GM21367 (cell line): ENCODE measurements at regions not wholly inside any gene's neighbourhood (a gene's known extent, or its start where the extent isn't known, plus 50 kb on each side); places are given as distances from the start of the nearest gene placed in this dataset.
"Not testable (repeated sequence)": the region's sequence is repeated elsewhere in the genome, so short reads cannot be mapped to it uniquely, and the experiment has no call there.

Experiments
- ATAC-seq: cut with Tn5 transposase; IDR thresholded peaks from one replicate; pipeline ENCODE4 v1.9.1; 2021; ENCODE audit not compliant: unreplicated experiment

DNA sequence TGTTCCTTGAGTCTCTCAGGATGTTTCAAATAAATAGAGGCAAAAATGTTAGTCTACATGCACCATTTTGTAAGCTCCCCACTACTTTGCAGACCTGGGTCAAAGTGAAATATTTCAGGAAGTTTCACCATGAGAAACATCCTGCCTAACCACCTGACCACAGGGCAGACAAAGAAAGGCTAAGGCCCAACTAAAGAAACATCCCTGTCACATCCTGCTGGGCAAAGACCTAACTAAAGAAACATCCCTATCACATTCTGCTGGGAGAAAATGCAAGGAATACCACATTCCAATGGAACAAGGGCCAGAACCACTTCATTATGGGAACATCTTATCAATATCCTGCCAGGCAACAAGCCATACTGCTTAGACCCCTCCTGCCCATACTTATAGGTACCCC, 1303.4 kb downstream of the TECRL start:
- ATAC-seq = no peak

DNA sequence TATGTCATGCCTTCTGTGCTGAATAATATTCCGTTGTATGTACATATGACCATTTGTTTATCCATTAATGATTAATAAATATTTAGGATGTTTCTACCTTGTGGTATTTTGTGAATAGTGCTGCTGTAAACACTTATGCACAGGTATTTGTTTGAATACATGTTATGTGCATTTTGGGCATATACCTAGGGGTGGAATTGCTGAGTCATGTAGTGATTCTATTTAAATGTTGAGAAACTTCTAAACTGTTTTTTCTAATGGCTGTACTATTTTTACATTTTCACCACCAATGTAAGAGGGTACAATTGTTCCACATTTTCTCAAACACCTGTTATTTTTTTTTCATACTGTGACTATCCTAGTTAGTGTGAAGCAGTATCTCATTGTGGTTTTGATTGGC, 1318.6 kb downstream of the TECRL start:
- no peak for ATAC-seq

GRCh38 chr4:63085091-63085490, 1324.2 kb downstream of the TECRL start:
- ATAC-seq = no peak

- ATAC-seq = no peak
These were observed 1328.3 kb downstream of the TECRL start for GRCh38 chr4:63080934-63081333.

DNA sequence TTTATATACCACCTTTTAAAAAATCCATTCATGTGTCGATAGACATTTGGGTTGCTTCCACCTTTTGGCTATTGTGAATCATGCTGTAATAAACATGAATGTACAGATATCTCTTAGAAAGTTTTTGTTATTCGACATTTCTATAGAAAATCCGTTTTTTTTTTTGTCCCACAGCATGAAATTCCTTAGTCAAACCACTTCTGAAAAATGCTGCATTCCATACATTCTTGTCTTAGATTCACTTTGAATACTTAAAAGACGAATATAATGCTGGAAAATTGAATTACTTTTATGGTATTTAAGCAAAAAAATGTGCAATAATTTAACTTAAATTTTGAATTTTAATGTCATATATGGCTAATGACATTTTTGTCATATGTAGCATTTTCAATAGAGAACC, 1345.5 kb downstream of the TECRL start:
- ATAC-seq = no peak

- ATAC-seq = not testable (repeated sequence)
These were observed 1346.4 kb downstream of the TECRL start for GRCh38 chr4:63062891-63063290.

GRCh38 chr4:63049726-63050125, 1359.5 kb downstream of the TECRL start:
- ATAC-seq = no peak

DNA sequence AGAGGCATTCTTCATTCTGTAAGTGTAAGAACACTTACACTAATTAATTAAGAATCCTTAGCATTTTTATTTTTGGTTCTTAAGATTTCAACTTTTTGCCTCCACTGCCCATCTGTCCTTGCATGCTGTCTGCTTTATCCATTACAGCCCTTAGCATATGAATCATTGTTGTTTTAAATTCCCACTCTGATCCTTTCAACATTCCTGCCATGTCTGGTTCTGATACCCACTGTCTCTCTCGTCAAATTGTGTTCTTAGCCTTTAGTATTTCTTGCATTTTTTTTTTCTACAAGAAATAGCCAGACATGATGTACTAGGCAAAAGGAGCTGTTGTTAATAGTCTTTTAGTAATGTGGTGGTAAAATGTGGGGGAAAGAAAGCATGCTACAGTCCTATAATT, 1360.0 kb downstream of the TECRL start:
- no peak for ATAC-seq

GRCh38 chr4:63036159-63036866, 1372.9 kb downstream of the TECRL start:
- ATAC-seq = no peak

- no peak for ATAC-seq
These were observed 1379.9 kb downstream of the TECRL start for GRCh38 chr4:63029380-63029779.

- no peak for ATAC-seq
These were observed 1388.6 kb downstream of the TECRL start for GRCh38 chr4:63020661-63021060.

DNA sequence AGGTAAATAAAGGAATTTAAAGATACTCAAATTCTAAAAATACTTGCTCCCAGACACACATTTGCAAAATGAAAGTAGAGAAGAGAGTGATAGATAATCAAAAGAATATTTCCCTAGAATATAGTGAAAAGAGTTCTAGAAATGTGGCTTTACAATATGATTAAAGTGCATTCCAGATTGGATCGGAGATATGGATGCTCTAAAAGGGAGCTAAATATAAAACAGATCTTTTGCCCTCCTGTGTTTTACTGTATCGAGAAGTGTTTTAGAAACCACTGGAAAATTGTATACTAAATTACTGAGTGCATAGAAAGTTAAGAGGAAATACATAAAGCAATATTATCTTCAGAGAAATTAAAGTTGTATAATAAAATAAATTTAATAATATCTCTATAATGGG, 1392.0 kb downstream of the TECRL start:
- no peak for ATAC-seq

DNA sequence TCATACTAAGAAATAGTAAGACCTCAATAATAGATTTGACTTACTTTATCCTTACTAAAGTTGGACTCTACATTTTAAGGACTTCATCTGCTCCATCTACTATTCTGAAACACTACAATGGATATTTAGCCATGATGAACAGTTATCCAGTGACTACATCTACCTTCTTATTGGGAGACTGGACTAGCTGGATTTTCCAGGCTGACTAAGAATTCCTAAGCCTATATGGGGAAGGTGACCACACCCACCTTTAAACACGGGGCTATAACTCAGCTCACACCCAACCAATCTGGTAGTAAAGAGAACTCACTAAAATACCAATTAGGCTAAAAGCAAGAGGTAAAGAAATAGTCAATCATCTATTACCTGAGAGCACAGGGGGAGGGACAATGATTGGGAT, 1438.4 kb downstream of the TECRL start:
- ATAC-seq = no peak

GRCh38 chr4:62960415-62960814, 1448.8 kb downstream of the TECRL start:
- ATAC-seq = no peak

- ATAC-seq = no peak
These were observed 1455.5 kb downstream of the TECRL start for GRCh38 chr4:62953752-62954151.

- no peak for ATAC-seq
These were observed 1456.9 kb downstream of the TECRL start for GRCh38 chr4:62952366-62952765.

DNA sequence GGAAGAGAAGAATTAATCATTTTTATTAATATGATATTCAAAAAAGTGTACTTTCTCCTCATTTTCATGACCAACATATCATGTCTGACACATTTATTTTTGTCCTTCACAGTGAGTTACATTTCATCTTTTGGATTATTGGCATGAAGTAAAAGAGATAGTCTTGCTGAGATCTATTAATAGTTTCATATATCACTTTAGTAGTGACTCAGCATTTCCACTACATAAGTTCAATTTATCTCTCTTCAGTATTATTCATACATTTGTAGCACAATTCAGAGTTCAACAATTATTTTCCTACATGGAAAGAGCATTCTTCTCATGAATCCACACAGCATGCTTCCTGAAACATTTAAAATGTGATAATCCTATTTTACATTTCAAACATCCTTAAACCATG, 1461.1 kb downstream of the TECRL start:
- no peak for ATAC-seq

DNA sequence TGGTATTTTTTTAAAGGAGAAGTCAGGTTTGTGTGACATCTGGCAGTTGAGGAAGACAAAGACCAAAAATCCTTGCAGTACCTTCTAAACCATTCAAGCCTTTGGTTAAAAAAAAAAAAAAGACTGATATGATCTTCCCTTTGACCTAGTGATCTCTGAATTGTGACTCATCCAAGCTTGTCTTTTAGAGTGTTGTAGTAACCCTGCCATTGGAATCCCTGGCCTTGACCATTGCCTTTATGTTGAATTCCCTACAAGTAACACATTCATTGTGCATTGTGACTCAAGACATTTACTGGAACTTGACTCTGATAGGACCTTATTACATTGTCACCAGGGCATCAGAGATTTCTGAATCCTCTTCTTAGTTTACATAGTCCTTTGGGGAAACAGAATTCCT, 1469.0 kb downstream of the TECRL start:
- ATAC-seq = no peak

DNA sequence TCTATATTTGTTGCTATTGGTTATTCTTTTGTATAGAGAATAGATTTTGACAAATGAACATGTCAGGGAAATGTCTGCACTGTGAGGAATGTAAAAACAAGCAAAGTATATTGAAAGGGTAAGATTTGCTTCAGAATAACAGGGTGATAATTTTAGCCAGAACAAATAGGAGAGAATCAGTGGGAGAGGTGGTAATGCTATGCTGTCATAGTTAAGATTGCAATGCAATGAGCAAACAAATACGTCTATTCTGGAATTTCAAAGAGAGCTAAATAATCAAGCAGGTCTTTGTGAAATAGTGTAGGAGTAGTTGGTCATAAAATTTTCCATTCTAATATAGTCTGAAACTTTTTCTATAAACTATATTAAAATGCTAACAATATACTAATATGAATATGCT, 1478.4 kb downstream of the TECRL start:
- no peak for ATAC-seq

GRCh38 chr4:62928483-62928882, 1480.8 kb downstream of the TECRL start:
- ATAC-seq = no peak

- no peak for ATAC-seq
These were observed 1481.7 kb downstream of the TECRL start for GRCh38 chr4:62927574-62927973.

GRCh38 chr4:62923783-62924182, 1485.5 kb downstream of the TECRL start:
- ATAC-seq = no peak

GRCh38 chr4:62917649-62918048, 1491.6 kb downstream of the TECRL start:
- ATAC-seq = no peak
